Erythroblast (primary cell): ENCODE measurements at regions not wholly inside any gene's neighbourhood (a gene's known extent, or its start where the extent isn't known, plus 50 kb on each side); places are given as distances from the start of the nearest gene placed in this dataset.

Experiments
- GATA1 ChIP-seq: IDR thresholded peaks from 2 replicates; pipeline ENCODE4 v1.6.1; 2011; ENCODE audit warnings: low read depth, mild to moderate bottlenecking, control low read depth, low read length, moderate library complexity
- POLR2A ChIP-seq: IDR thresholded peaks from 2 replicates; pipeline ENCODE4 v1.6.1; 2011; ENCODE audit warnings: mild to moderate bottlenecking, low read length

- TF ChIP-seq POLR2A: no peak
- TF ChIP-seq GATA1: no peak
Measured at GRCh38 chr10:51004776-51005175, 69.5 kb upstream of the PRKG1 start.
